ENCODE measurements at regions not wholly inside any gene's neighbourhood (a gene's known extent, or its start where the extent isn't known, plus 50 kb on each side); places are given as distances from the start of the nearest gene placed in this dataset.

DNA sequence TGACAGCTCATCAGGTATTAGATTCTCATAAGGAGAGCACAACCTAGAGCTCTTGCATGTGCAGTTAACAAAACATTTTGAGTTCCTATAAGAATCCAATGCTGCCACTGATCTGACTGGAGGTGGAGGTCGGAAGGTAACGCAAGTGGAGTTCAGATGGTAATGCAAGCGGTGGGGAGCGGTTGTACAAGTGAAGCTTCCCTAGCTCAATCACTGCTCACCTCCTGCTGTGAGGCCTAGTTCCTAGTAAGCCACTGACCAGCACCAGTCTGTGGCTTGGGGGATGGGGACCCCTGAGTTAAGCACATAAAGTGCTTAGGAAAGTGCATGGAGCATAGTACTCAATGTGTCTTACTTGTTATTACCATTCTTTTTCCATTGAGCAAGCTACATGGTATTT, 983.2 kb upstream of the IGFBP7 start:
- TF ChIP-seq, protein P1, sequence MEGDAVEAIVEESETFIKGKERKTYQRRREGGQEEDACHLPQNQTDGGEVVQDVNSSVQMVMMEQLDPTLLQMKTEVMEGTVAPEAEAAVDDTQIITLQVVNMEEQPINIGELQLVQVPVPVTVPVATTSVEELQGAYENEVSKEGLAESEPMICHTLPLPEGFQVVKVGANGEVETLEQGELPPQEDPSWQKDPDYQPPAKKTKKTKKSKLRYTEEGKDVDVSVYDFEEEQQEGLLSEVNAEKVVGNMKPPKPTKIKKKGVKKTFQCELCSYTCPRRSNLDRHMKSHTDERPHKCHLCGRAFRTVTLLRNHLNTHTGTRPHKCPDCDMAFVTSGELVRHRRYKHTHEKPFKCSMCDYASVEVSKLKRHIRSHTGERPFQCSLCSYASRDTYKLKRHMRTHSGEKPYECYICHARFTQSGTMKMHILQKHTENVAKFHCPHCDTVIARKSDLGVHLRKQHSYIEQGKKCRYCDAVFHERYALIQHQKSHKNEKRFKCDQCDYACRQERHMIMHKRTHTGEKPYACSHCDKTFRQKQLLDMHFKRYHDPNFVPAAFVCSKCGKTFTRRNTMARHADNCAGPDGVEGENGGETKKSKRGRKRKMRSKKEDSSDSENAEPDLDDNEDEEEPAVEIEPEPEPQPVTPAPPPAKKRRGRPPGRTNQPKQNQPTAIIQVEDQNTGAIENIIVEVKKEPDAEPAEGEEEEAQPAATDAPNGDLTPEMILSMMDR (conservative IDR thresholded peaks at IDR 0.05; ENCODE audit: low read length) = no peak
- no peak for TF ChIP-seq EZH2phosphoT487 (IDR thresholded peaks at IDR 0.05; ENCODE audit: borderline replicate concordance, low read depth, low read length)
